SJCRH30 (cell line): ENCODE measurements at regions not wholly inside any gene's neighbourhood (a gene's known extent, or its start where the extent isn't known, plus 50 kb on each side); places are given as distances from the start of the nearest gene placed in this dataset.

ENCODE experiments used
- DNase-seq, 2 experiments: peaks; one replicate each; pipeline ENCODE4 v3.0.0-alpha.2; 2015 to 2020
- H3K27ac ChIP-seq: fragments of 250-450 bp; sonication (Bioruptor Pico); 2 replicates; pipeline ENCODE4 v1.5.1; 2020; ENCODE audit warnings: mild to moderate bottlenecking, moderate library complexity
- H3K27me3 ChIP-seq: fragments of 250-450 bp; sonication (Bioruptor Pico); 2 replicates; pipeline ENCODE4 v1.5.1; 2020; ENCODE audit warnings: mild to moderate bottlenecking, moderate library complexity
- H3K36me3 ChIP-seq: fragments of 250-450 bp; sonication (Bioruptor Pico); 2 replicates; pipeline ENCODE4 v1.5.1; 2020; ENCODE audit warnings: mild to moderate bottlenecking, moderate library complexity
- H3K4me1 ChIP-seq: fragments of 250-450 bp; sonication (Bioruptor Pico); 2 replicates; pipeline ENCODE4 v1.5.1; 2020; ENCODE audit warnings: mild to moderate bottlenecking, moderate library complexity
- H3K4me3 ChIP-seq: fragments of 250-450 bp; sonication (Bioruptor Pico); 2 replicates; pipeline ENCODE4 v1.5.1; 2020; ENCODE audit warnings: mild to moderate bottlenecking, moderate library complexity
- H3K9me3 ChIP-seq: fragments of 250-450 bp; sonication (Bioruptor Pico); replicated peaks from 2 replicates; pipeline ENCODE4 v1.5.1; 2020; ENCODE audit warnings: mild to moderate bottlenecking, moderate library complexity

DNA sequence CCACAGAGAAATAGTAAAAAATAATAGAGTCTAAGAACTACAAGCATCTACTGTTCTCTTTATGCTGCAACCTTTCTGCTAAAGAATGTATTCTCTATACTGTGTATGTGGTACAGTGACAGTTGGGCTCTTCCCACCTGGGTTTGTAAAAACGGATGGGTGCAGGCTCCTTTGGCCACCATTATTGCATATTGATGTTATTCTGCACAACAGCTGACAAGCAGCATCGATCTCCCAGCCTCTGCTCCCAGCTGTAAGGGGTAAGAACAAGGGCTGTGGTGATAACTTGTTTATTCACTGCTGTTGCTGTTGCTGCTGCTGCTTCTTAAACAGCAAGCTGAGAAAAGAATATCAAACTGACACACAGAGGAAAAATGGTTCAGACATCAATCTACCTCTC, 56.1 kb downstream of the KCNRG start:
- Histone ChIP-seq H3K4me3 (no peak overlapping the region), H3K27me3 (no peaks in the 10 kb centered on the region), H3K27ac (no peak overlapping the region), H3K9me3 (no peaks in the 10 kb centered on the region), H3K4me1 (peaks cover 7% of the 10 kb centered on the region; the same call in 1 of the 2 replicates), H3K36me3 (peaks cover 81% of the 10 kb centered on the region)
- peak in 1 of 2 experiments; percentile 28 for DNase-seq

DNA sequence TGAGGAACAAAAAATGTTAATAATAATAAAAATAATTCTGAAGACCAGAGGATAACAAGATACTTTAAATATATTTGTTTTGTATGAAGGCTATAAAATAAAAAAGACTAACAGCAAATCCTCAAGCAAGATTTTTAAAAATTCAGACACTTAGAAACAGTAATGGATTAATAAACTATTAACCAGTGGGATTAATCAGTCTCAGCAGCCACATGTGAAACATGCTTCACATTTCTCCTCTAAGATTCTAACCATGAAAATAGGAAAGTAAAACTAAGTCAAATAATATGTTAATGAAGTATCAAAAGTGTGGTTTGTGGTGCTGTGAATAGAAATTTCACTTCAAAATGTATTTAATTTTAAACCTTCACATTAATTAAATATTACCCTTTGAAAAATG, 57.4 kb downstream of the KCNRG start:
- no peaks in the 10 kb centered on the region for H3K27me3 ChIP-seq
- H3K27ac ChIP-seq = no peak overlapping the region
- no peak for DNase-seq
- H3K4me3 ChIP-seq = no peak overlapping the region
- peaks cover 14% of the 10 kb centered on the region for H3K4me1 ChIP-seq
- H3K9me3 ChIP-seq = no peaks in the 10 kb centered on the region
- peaks cover 72% of the 10 kb centered on the region for H3K36me3 ChIP-seq

- no peak overlapping the region for H3K27ac ChIP-seq
- H3K9me3 ChIP-seq = no peaks in the 10 kb centered on the region
- H3K27me3 ChIP-seq = no peaks in the 10 kb centered on the region
- no peak overlapping the region for H3K4me3 ChIP-seq
- DNase-seq = no peak
- peaks cover 66% of the 10 kb centered on the region for H3K36me3 ChIP-seq
- H3K4me1 ChIP-seq = peaks cover 18% of the 10 kb centered on the region
These were observed 58.1 kb downstream of the KCNRG start for GRCh38 chr13:50073340-50073739.

GRCh38 chr13:50074843-50075242, 59.6 kb downstream of the KCNRG start:
- H3K4me1 ChIP-seq = peaks cover 21% of the 10 kb centered on the region
- no peak overlapping the region for H3K27ac ChIP-seq
- H3K4me3 ChIP-seq = no peak overlapping the region
- no peaks in the 10 kb centered on the region for H3K9me3 ChIP-seq
- no peak for DNase-seq
- peaks cover 64% of the 10 kb centered on the region for H3K36me3 ChIP-seq
- no peaks in the 10 kb centered on the region for H3K27me3 ChIP-seq

- Histone ChIP-seq H3K27me3 (no peaks in the 10 kb centered on the region), H3K4me3 (no peak overlapping the region), H3K9me3 (no peaks in the 10 kb centered on the region), H3K36me3 (peaks cover 64% of the 10 kb centered on the region), H3K4me1 (peaks cover 21% of the 10 kb centered on the region), H3K27ac (no peak overlapping the region)
- DNase-seq = no peak
These were observed 60.4 kb downstream of the KCNRG start for GRCh38 chr13:50075619-50076097.

- DNase-seq = no peak
- Histone ChIP-seq H3K36me3 (peaks cover 47% of the 10 kb centered on the region), H3K9me3 (no peaks in the 10 kb centered on the region), H3K27ac (no peak overlapping the region), H3K4me1 (peaks cover 21% of the 10 kb centered on the region), H3K4me3 (no peak overlapping the region), H3K27me3 (no peaks in the 10 kb centered on the region)
These were observed 62.2 kb downstream of the KCNRG start for GRCh38 chr13:50077431-50077830.

DNA sequence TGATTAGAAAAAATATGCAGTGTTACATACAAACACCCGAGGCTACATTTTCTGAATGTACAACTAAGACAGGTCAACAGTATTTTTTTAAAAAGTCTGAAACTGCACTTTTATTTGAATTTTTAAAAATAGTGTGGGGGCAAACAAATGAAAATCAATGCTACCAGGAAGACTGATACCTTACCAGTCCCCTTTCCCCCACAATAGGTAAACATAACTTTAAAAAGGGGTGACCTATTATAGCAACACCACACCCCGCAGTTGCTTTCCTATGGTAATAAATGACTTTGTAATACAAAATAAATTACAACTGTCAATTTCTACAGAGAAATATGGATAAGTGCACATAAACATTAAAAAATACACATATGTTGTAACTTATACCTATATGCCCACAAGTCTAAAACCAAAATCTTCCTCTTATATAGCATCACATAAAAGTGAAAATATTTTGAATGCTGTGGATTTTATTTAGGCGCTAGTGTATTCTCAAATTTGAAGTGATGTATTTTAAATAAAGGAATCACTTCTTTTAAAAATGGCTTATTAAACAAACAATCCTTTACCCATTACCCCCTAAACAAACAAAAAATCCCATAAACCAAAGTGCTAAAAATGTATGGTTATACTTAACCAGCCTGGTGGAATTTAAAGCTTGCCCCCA, 63.1 kb downstream of the KCNRG start:
- Histone ChIP-seq H3K27me3 (no peaks in the 10 kb centered on the region), H3K36me3 (peaks cover 41% of the 10 kb centered on the region), H3K4me3 (peak overlapping the region; percentile 91), H3K4me1 (peaks cover 21% of the 10 kb centered on the region), H3K27ac (no peak overlapping the region), H3K9me3 (no peaks in the 10 kb centered on the region)
- no peak for DNase-seq

DNA sequence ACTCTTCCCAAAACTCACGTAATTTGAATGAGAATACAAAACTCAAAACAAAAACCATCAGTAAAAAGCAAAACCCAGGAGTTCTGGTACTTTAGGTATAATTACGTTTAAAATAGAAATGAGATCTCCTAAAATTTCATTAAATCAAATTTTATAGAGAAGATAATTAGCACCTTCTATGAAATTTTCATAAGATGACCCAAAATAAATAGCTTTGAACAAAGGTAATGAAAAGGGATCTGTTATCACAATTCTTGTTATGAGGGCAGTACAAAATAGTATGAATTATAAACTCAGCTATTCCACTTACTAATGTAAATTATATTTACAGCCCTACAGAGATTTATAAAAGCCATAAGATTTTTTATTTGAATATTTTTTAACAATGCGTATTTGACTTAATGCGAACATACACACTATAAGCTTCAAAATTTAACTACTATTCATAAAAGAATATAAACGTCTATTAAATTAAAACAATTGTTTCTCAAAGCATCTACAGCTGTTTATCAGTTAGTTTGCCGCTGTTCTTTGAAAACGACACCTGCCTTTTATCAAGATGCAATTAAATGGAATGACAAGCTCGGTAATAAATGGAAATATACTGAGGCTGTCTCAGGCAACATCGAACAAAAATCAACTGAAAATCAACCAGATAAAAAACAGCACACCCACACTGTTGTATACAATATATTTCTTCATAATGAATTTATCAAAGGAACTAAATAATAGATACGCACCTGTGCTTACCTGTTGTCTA, 63.8 kb downstream of the KCNRG start:
- Histone ChIP-seq H3K27ac (peak overlapping the region; percentile 99; the same call in 1 of the 2 replicates), H3K4me1 (peaks cover 21% of the 10 kb centered on the region), H3K9me3 (no peaks in the 10 kb centered on the region), H3K4me3 (peak overlapping the region; percentile 91), H3K36me3 (peaks cover 38% of the 10 kb centered on the region), H3K27me3 (no peaks in the 10 kb centered on the region)
- no peak for DNase-seq

- H3K4me3 ChIP-seq = peak overlapping the region; percentile 91
- DNase-seq = no peak
These were observed 64.5 kb downstream of the KCNRG start for GRCh38 chr13:50079655-50080202.

DNA sequence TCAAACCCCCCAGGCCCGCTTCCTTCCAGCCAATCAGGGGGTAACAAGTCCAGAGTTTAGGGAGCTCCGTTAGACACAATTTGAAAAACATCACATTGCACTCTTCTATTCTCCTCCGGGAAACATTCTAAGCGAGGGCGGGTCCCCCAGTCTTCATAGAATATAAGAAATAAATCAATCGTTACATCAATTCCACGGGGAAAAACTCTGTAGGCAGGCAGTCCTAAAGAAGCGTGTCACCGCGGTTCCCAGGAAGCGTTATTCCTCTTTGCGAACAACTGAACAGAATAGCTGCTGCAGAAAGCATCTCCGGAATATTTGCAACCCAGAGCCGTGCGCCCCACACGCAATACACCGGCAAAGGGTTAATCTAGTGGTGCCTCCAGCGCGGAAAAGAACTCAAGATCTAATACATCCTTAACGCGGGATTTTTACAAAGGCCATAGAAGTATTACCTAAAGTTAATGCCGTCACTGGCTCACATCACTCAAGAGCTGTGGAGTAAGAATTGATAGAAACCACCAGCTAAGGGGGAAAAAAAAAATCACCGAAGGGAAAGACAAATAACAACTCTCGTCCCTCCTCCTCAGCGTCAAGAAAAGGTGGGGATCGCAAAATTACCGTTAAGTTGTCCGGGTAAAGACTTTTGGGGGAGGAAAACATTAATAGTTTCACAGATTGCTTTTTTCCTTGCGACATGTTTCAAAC, 65.1 kb downstream of the KCNRG start:
- peak overlapping the region; percentile 91 for H3K4me3 ChIP-seq
- DNase-seq = peak; percentile 39 to 69

More at GRCh38 chr13:50079655-50080202, 64.5 kb downstream of the KCNRG start:
- Histone ChIP-seq H3K4me1 (peaks cover 20% of the 10 kb centered on the region), H3K27me3 (no peaks in the 10 kb centered on the region), H3K27ac (peak overlapping the region; percentile 99), H3K36me3 (peaks cover 31% of the 10 kb centered on the region), H3K9me3 (no peaks in the 10 kb centered on the region)

DNA sequence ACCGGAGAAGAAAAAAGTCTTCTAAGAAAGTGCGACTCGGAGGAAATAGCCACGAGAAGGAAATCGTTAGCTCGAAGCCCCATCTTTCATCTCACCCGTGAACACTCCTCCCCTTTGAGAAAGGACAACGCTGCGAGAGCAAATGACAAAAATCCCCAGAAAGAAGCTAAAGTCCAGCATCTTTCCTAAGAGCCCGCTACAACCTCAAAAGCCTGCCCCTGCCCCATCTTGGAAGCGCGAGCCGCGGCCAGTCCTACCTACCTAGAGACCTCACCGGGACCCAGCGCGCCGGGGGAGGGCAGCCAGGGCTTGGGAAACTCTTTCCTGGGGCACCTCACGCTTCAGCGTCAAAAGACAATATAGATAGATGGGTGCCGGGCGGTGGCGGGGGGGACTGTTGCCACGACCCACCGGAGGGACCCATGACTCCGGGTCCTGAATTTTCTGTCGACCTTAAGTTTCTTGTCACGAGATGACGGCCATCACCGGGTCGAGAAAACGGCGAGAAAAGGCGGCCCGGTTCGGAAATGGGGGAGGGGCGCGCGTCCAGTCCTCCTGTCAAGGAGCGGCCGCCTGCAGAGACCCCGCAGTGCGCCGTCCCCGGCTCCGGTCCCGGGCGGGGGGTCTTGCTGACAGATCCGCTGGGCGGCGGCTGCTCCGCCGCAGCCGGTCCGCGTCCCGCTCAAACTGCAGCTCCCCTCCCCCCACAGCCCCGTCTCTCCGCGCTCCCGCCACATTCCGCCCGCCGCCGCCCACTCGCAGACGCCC, 65.9 kb downstream of the KCNRG start:
- H3K27ac ChIP-seq = peak overlapping the region; percentile 99
- H3K36me3 ChIP-seq = peaks cover 20% of the 10 kb centered on the region
- no peaks in the 10 kb centered on the region for H3K9me3 ChIP-seq
- peak; percentile 66 to 67 for DNase-seq
- H3K4me1 ChIP-seq = peaks cover 14% of the 10 kb centered on the region
- peak overlapping the region; percentile 91 for H3K4me3 ChIP-seq
- no peaks in the 10 kb centered on the region for H3K27me3 ChIP-seq

More for the DNA sequence above, 65.1 kb downstream of the KCNRG start:
- Histone ChIP-seq H3K4me1 (peaks cover 14% of the 10 kb centered on the region), H3K9me3 (no peaks in the 10 kb centered on the region), H3K36me3 (peaks cover 25% of the 10 kb centered on the region), H3K27me3 (no peaks in the 10 kb centered on the region), H3K27ac (peak overlapping the region; percentile 99)

GRCh38 chr13:50081679-50082425, 66.6 kb downstream of the KCNRG start:
- peaks cover 20% of the 10 kb centered on the region for H3K36me3 ChIP-seq
- peak overlapping the region; percentile 91 for H3K4me3 ChIP-seq
- peak overlapping the region; percentile 99 for H3K27ac ChIP-seq
- H3K27me3 ChIP-seq = no peaks in the 10 kb centered on the region
- no peaks in the 10 kb centered on the region for H3K9me3 ChIP-seq
- DNase-seq = peak; percentile 99
- peaks cover 10% of the 10 kb centered on the region for H3K4me1 ChIP-seq

DNA sequence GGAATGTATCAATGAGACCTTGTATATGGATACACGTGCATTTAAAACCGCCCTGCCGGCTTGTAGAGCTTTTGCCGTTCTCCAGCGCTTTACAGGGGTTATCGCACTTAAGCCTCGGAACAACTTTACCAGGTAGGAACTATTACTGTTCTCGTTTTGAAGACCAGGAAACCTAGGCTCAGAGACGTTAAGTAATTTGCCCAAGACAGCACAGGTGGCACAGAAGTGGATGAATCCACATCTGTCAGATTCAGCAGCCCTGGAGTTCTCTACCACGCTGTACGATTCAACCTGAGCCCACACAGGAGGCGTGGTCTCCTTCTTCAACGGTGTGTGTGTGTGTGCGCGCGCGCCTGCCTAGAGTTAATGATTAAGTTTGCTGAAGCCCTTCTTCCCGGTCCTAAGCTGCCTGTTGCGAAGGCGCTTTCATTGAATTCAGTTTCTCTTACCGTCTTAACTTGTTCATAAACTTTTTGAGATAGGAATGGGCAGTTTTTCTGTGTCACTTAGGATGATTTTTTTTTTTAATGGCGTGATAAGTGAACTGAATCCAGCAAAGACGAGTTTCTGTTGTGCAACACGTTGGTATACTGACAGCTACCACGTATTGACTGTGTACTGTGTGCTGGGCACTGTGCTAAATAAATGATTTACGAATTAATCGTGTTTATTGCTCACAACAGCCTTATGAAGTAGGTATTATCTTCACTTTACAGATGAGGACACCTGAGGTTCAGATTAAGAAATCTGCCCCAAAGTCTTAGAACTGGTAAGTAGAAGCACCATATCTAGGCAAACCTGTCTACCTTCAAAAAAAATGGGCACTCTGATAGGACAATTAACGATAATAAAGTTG, 67.4 kb downstream of the KCNRG start:
- no peaks in the 10 kb centered on the region for H3K9me3 ChIP-seq
- H3K4me1 ChIP-seq = peaks cover 6% of the 10 kb centered on the region; the same call in 1 of the 2 replicates
- peaks cover 20% of the 10 kb centered on the region for H3K36me3 ChIP-seq
- peak overlapping the region; percentile 91 for H3K4me3 ChIP-seq
- peak overlapping the region; percentile 25; the same call in 1 of the 2 replicates for H3K27ac ChIP-seq
- DNase-seq = peak; percentile 74 to 86
- no peaks in the 10 kb centered on the region for H3K27me3 ChIP-seq
